ENCODE measurements at regions not wholly inside any gene's neighbourhood (a gene's known extent, or its start where the extent isn't known, plus 50 kb on each side); places are given as distances from the start of the nearest gene placed in this dataset.

DNA sequence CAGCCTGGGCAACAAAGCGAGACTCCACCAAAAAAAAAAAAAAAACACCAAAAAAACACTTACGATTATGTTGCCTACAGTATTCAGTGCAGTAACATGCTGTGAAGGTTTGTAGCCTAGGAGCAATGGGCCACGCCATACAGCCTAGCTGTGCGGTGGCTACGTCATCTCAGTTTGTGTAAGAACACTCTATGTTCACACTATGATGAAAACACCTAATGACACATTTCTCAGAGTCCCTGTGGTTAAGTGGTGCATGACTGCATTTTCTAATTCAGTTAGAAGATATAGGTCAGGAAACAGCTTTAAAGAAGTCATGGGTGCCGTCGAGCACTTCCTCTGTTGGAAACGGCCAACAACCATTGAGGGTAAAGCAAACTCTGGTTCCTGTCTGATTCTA, 75.7 kb upstream of the ANO1 start:
- no peak for DNase-seq

DNA sequence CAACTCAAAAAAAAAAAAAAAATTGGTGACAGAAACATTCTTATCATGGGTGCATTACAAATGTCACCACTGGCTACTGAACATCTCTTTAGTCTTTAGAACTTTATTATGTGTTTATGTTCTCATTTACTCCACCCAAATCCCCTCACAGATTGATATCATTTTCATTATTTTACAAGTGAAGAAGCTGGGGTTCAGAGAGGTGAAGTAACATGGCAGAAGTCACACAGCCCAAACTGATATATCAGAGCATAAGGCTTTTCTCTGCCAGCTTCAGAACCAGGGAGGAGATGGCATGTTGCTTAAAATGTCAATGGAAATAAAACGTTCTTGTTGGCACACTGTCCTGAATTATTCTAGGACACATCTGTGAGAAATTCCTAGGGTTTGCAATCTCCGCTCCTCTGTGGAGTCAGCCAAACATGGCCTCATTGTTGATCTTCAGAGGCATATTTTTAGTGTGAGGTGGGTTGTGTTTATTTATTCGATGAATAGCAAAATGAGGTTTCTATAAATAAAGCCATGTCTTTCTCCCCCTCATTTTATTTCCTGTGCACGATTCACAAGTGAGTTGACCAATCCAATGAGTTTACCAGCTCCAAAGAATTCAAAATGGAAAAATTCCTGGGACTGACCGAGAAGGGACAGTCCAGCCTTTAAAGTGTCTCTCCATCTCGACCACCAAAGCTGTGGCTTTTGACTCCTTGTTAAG, 72.9 kb upstream of the ANO1 start:
- no peak for DNase-seq

DNA sequence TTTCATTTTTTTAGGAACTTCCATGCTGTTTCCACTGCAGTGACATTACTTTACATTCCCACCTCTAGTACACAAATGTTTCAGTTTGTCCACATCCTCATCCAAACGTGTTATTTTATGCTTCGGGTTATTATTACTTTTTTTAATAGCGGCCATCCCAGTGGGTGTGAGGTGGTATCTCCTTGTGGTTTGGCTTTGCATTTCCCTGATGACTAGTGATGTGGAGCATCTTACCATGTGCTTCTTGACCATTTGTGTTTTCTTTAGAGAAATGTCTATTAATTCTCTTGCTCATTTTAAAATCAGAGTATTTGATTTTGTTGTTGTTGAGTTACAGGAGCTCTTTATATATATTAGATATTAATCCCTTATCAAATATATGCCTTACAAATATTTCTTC, 70.3 kb upstream of the ANO1 start:
- DNase-seq = no peak

DNA sequence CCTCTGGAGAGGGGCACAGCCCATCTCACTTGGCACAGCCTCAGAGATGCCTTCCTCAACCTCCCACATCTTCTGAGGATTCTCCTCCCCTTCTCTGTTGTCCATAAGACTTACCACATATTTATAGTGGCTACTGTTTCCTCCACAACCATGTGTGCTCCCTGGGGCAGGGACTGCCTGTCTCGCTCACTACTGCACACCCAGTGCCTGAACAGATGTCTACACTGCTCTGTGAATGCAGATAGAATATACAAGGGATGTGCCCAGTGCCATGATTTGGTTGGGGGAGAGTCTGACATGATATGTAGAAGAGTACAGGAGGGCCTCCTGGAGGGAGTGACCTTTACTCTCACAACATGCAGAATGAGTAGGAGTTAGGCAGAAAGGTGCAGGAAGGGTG, 67.3 kb upstream of the ANO1 start:
- no peak for DNase-seq

DNA sequence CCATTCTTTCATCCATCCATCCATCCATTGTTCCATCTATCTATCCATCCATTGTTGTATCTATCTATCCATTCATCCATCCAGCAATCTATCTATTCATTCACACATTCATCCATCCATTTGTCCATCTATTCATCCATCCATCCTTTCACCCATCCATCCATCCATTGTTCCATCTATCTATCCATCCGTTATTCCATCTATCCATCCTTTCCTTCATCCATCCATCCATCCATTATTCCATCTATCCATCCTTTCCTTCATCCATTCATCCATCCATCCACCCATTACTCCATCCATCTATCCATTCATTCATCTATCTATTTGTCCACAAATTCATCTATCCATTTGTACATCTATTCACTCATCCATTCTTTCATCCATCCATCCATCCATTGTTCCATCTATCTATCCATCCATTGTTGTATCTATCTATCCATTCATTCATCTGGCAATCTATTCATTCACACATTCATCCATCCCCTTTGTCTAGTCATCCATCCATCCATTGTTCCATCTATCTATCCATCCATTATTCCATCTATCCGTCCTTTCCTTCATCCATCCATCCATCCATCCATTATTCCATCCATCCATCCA, 65.9 kb upstream of the ANO1 start:
- no peak for DNase-seq

DNA sequence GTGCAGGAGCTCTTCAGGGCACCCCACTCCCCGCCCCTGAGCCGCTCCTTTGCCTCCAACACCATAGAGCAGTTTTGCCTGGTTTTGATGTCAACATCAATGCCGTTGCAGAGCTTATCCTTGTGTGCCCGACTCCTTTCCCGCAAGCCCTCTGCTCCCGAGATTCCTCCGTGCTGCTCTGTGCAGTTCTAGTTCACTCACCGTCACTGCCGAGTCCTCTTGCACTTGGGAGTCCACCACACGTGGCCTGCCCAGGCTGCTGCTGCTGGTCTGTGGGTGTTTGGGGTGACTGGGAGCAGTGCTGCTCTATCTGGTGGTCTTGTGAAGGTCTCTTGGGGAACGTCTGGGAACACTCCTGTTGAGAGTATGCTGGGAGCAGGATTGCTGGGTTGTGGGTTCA, 63.8 kb upstream of the ANO1 start:
- DNase-seq = no peak

DNA sequence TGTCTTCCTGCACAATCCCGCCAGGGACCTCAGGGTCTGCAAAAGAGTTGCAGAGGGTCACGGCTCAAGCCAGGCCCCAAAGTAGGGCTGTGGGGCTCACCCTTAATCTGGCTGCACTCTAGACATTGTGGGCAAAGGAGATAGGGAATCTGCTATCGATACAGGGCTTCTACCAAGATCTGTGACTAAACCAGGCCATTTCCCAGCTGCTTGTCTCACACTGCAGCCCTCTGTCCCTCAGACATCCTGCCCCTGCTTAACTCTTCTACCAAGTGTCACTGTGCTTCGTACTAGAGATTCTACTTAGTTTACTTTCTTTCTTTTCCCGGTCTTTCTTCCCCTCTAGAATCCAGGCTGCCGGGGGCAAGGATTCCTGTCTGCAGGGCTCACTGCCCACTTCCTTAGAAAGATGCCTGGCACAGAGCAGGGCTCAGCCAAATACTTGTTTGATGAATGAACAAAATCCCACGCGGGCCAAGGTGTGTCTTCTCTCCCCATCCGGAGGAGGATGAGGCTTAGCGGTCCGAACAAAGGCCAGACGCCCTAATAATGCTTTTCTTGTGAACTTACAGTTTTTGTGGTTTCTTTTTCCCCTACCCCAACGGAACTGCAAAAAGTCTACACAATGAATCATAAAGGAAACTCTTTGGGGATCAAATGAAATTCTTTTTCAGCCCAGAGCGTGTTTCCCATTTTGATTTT, 61.3 kb upstream of the ANO1 start:
- DNase-seq = no peak

DNA sequence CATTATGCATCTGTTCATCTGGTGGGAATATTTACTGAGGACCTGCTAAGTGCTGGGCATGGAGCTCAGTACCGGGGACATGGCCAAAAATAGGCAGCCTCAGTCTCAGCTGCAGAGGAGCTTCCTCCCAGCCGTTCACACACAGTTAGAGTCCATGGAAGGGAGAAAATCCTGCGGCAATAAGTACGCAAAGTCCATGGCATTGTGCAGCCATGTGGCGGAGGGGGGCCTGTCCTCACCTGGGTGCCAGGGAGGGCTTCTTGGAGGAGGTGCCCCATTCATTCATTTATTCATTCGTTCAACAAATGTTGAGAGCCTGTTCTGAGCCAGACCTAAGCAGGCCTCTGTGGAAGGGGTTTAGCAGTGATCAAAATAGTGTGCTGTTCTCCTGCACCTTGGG, 59.3 kb upstream of the ANO1 start:
- DNase-seq = no peak

DNA sequence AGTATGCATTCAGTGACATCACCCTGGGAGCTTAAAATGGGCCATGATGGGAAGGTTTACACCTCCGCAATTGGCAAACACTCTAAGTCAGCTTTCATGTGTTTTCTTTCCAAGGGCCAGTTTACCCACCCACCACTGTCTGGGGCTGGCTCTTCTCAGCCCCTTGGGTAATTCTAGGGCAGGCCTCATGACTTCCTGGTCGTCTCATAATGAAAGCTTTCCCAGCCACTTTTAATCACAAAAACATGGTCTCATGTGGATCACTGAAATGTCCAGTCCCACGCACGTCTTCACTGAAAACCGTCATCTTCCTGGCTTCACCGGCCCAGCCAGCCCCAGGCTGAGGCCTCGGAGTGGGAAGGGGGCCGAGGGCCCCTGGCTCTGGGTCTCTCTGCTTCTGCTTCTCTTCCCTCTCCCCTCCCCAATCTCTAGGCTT, 58.5 kb upstream of the ANO1 start:
- no peak for DNase-seq

DNA sequence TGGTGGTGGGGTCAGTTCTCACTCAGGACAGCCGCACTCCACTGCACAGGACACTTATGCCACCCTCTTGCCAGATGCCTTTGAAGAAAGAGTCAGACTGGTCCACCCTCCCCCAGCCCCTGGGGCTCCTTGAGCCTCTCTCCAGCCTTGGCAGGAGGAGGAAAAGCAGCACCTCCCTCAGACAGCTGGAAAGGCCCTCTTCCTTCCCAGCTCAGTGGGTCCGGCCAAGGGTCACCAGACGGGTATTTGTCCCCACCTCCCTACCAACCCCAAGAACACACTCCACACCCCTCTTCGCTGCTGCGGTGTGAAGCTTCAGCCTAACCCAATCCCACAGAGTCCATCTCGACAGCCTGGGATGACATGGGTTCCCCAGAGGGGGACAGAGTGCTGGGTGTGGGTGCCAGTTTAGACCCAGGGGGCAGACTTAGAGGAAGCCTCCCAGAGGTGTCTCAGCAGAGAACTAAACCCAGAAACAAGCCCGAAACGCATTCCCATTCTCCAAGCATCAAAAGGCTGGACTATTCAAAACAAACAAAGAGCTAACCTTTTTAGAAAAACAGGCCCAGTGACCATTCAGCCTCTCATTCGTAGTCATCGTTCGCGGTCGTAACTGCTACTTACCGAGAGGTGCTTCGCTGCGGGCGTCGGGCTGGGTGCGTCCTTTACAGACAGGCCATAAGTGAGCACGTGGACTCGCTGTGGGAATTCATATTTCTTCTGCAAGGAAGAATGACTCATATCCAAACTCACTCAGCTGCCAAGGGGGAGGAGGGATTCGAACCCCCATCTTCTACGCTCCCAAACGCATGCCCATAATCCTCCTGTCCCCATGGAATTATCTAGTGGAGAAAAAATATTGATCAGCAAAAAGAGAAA, 57.5 kb upstream of the ANO1 start:
- no peak for DNase-seq

DNA sequence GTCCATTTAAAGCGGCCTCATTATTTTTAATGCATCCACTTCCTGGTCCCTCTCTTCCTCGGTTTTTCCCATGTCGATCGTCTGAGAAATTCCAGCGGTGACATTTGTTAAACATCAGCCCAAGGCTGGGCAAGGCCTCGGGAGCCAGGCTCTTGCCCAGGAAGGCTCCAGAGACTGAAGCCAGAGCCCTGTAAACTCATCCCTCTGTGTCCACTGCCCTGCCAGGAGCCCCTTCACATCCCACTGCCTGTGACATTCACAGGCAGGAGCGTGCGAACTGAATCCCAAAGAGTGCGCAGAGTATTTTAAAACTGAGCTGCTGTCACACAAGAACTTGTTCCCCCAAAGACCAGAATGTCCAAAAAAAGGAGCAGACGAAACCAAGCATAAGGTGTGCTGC, 56.5 kb upstream of the ANO1 start:
- DNase-seq = no peak

DNA sequence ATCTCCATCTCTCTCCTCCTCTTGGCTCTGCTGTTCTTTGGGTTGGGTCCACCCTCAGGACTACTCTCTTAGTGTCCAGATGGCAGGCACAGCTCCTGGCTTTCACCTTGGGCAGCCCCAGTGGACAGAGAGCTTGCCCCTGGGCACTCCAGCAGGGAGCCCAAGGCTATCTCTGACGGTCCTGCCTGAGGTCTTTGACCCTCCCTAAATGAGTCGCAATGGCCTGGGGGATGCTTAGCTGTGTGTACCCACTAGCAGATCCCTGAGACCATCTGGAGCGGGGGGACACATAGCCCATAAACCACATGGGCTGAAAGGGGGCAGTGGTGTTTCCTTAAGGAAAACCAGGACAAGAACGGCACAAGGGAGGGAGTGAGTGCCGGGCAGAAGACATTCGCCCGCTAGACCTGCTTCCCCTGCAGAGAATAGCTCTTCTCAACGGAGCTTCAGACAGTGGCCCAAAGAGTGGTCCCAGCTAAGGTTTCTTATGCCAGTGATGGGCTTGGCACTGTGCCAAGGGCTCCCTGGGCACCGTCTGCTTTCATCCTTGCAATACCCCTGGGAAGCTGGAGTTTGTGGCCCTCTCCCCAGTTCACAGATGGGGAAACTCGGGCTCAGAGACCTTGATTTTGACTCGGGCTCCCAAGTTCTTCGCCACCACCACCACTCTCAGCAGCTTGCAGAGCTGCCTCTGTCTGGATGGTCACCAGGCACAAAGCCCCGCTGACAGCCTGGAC, 53.9 kb upstream of the ANO1 start:
- DNase-seq = no peak

DNA sequence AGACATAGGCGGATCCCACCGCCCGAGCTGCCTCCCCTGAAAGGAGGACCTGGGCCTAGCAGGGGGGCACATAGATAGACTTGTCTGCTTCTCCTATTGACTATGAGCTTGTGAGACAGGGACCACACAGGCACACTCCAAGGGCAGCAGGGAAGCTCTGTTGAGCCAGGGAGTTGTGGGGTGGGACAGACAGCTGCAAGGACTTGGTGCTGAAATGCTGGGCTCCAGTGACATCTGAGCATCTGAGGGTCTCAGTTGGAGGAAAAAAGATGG, 53.4 kb upstream of the ANO1 start:
- no peak for DNase-seq

DNA sequence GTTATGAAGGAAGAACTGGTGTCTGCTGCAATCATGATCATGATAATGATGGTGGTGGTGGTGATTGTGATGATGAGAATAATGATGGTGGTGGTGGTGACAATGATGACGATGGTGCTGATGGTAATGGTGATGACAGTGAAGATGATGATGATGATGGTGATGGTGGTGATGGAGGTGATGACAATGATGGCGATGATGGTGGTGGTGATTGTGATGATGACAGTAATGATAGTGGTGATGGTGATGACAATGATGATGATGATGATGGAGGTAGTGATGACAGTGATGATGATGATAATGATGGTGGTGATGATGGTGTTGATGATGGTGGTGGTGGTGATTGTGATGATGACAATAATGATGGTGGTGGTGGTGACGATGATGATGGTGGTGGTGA, 52.8 kb upstream of the ANO1 start:
- no peak for DNase-seq

DNA sequence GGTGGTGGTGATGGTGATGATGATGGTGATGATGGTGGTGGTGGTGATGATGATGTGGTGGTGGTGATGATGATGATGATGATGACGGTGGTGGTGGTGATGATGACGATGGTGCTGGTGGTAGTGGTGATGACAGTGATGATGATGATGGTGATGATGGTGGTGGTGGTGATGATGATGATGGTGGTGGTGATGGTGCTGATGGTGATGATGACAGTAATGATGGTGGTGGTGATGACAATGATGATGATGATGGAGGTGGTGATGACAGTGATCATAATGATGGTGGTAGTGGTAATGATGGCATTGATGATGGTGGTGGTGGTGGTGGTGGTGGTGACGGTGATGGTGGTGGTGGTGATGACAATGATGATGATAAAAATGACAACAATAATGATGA, 52.1 kb upstream of the ANO1 start:
- DNase-seq = no peak

DNA sequence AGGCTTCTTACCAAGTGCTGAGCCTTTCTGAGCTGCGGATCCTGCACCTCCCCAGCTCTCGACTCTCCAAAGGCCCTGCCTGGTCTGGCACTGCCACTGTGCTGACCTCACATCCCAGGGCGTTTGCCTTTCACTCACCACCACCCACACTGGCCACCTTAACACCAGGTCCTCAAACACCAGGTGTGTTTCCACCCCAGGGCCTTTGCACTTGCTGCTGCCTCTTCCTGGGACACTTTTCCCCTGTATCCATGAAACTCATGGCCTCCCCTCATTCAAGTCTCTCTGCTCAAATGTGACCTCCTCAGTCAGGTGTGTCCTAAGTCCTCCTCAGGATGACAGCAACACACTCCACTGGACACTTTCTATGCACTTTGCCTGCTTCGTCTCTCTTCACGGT, 51.4 kb upstream of the ANO1 start:
- DNase-seq = no peak

DNA sequence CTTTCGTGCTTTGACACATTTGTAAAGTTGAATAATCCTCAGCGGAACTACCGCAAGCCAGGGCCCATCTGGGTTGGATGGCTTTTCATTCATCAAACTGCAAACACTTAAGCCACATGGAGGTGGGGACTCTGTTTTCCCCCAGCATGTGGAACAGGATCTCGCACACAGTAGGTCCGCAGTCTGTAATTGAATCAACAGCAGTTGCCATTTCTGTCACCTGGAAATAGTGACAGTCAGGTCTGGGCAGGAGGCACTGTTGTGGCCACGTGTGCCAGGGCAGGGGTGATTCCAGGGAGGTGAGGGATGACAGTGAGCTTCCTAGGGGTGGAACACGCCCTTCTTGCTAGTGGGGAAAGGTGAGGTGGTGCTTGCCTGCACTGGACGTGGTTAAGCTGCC, 50.7 kb upstream of the ANO1 start:
- DNase-seq = no peak

DNA sequence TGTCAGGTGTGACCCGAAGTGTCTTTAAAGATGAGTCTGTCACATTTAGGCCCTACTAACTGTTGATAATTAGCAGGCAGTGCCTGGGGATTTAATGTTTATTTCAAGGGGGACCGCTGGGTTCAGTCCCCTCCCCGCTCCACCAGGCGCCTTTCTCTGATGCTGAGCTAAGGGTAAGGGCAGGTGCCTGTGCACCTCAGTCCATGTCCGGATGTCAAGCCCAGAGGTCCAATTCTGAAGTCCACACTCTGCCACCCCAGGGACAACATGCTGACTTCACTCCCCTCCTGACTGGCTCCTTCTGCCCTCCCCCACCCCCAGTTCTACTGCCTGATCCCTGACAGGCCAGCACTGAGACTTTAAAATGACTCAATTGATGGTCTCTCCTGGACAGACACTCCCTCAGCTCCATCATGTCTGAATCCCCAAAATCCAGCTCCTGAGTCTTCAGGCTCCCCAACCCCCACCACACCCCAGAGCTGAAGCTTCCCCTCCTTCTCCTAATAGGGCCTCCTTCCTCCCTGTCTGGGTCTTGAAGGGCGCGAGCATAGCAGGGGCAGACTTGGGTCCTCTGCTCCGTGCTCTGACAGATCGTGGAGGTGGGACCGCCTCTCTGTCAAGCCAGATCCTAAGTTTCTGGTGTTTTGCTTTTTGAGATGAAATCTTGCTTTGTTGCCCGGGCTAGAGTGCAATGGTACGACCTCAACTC, 49.8 kb upstream of the ANO1 start:
- DNase-seq = no peak

Data from AML-193 (cell line).